IMR-90 (cell line): ENCODE measurements at regions not wholly inside any gene's neighbourhood (a gene's known extent, or its start where the extent isn't known, plus 50 kb on each side); places are given as distances from the start of the nearest gene placed in this dataset.

ENCODE experiments used
- ATAC-seq: fragments of 200-7000 bp; cut with Tn5 transposase; 2 replicates; pipeline ENCODE4 v1.9.1; 2020; ENCODE audit warnings: low read depth, mild to moderate bottlenecking, moderate library complexity
- BruUV-seq: library from RNA; stranded (reverse); fragments of 400-500 nt; replicated peaks from 2 replicates; lab custom pipeline; 2021; lab: Mats Ljungman, UMichigan
- CTCF ChIA-PET: fragments of 300-600 bp; formaldehyde crosslinking; extraction: SDS; loops from one replicate; lab custom pipeline; 2021; ENCODE audit warnings: antibody characterized with exemption; lab: Yijun Ruan, JAX
- POLR2A ChIA-PET: fragments of 300-600 bp; sonication (Branson Sonifier 250); formaldehyde crosslinking; loops from one replicate; lab custom pipeline; 2022; ENCODE audit warnings: antibody characterized with exemption; ENCODE audit not compliant: unreplicated experiment; lab: Charles Lee
- DNase-seq: peaks from one replicate; pipeline ENCODE4 v3.0.0; 2013
- H2AFZ ChIP-seq: replicated peaks from 2 replicates; pipeline ENCODE3; 2013; ENCODE audit warnings: low read length, mild to moderate bottlenecking; ENCODE audit not compliant: poor library complexity
- H2AK5ac ChIP-seq: 2 replicates; pipeline ENCODE4 v1.6.1; 2013; ENCODE audit warnings: low read depth, low read length, inconsistent platforms
- H2AK9ac ChIP-seq: replicated peaks from 2 replicates; pipeline ENCODE3; 2013; ENCODE audit warnings: mild to moderate bottlenecking, low read depth, low read length, moderate library complexity; ENCODE audit not compliant: poor library complexity
- H2BK120ac ChIP-seq: 2 replicates; pipeline ENCODE4 v1.6.1; 2013; ENCODE audit warnings: low read depth, low read length, inconsistent platforms
- H2BK15ac ChIP-seq: 3 replicates; pipeline ENCODE4 v1.6.1; 2013; ENCODE audit warnings: low read depth, low read length, inconsistent platforms
- H2BK20ac ChIP-seq: 2 replicates; pipeline ENCODE4 v1.6.1; 2013; ENCODE audit warnings: low read depth, mild to moderate bottlenecking, inconsistent platforms, low read length, moderate library complexity
- H2BK5ac ChIP-seq: 2 replicates; pipeline ENCODE4 v1.6.1; 2013; ENCODE audit warnings: mild to moderate bottlenecking, low read depth, low read length, inconsistent platforms; ENCODE audit not compliant: poor library complexity, severe bottlenecking
- H3K14ac ChIP-seq: replicated peaks from 2 replicates; pipeline ENCODE4 v1.6.1; 2013; ENCODE audit warnings: low read depth, low read length, inconsistent platforms
- H3K18ac ChIP-seq: 2 replicates; pipeline ENCODE4 v1.6.1; 2013; ENCODE audit warnings: low read depth, low read length, control low read depth
- H3K23ac ChIP-seq: 2 replicates; pipeline ENCODE4 v1.6.1; 2013; ENCODE audit warnings: low read depth, low read length, inconsistent platforms
- H3K27ac ChIP-seq: 2 replicates; pipeline ENCODE4 v1.5.1; 2013; ENCODE audit warnings: mild to moderate bottlenecking, control low read depth, low read length; ENCODE audit not compliant: insufficient read depth
- H3K27me3 ChIP-seq: 2 replicates; pipeline ENCODE4 v1.6.1; 2013; ENCODE audit warnings: low read length; ENCODE audit not compliant: control insufficient read depth, insufficient read depth
- H3K36me3 ChIP-seq: 2 replicates; pipeline ENCODE4 v1.6.1; 2013; ENCODE audit warnings: low read length, mixed read lengths; ENCODE audit not compliant: control insufficient read depth, insufficient read depth
- H3K4ac ChIP-seq: 2 replicates; pipeline ENCODE4 v1.6.1; 2013; ENCODE audit warnings: low read depth, low read length, inconsistent platforms
- H3K4me1 ChIP-seq: 2 replicates; pipeline ENCODE4 v1.6.1; 2013; ENCODE audit warnings: low read length, mixed read lengths; ENCODE audit not compliant: control insufficient read depth, insufficient read depth
- H3K4me2 ChIP-seq: 2 replicates; pipeline ENCODE4 v1.6.1; 2013; ENCODE audit warnings: low read depth, mild to moderate bottlenecking, control low read depth, low read length, moderate library complexity
- H3K4me3 ChIP-seq: 2 replicates; pipeline ENCODE4 v1.5.1; 2013; ENCODE audit warnings: low read depth, mild to moderate bottlenecking, control low read depth, low read length, moderate library complexity; ENCODE audit not compliant: insufficient read depth
- H3K56ac ChIP-seq: 2 replicates; pipeline ENCODE4 v1.6.1; 2013; ENCODE audit warnings: low read length, inconsistent platforms; ENCODE audit not compliant: insufficient read depth; ENCODE audit errors: extremely low read depth
- H3K79me1 ChIP-seq, 2 experiments: 2 replicates each; pipeline ENCODE4 v1.6.1; 2013; ENCODE audit warnings: low read length in 2 of 2, inconsistent platforms in 1 of 2, low read depth in 1 of 2
- H3K9ac ChIP-seq: 2 replicates; pipeline ENCODE4 v1.6.1; 2013; ENCODE audit warnings: low read depth, low read length, control low read depth
- H3K9me1 ChIP-seq: 2 replicates; pipeline ENCODE4 v1.6.1; 2013; ENCODE audit warnings: low read length, inconsistent platforms; ENCODE audit not compliant: insufficient read depth
- H3K9me3 ChIP-seq: 2 replicates; pipeline ENCODE4 v1.6.1; 2013; ENCODE audit warnings: low read length; ENCODE audit not compliant: control insufficient read depth, insufficient read depth
- H4K20me1 ChIP-seq: 2 replicates; pipeline ENCODE4 v1.6.1; 2013; ENCODE audit warnings: low read length, inconsistent platforms; ENCODE audit not compliant: insufficient read depth
- H4K5ac ChIP-seq: 2 replicates; pipeline ENCODE4 v1.6.1; 2013; ENCODE audit warnings: mild to moderate bottlenecking, low read depth, low read length, control low read depth
- H4K8ac ChIP-seq, 2 experiments: 2 replicates each; pipeline ENCODE4 v1.6.1; 2013; ENCODE audit warnings: low read depth in 2 of 2, low read length in 2 of 2, control low read depth in 1 of 2, inconsistent platforms in 1 of 2
- H4K91ac ChIP-seq: 2 replicates; pipeline ENCODE4 v1.6.1; 2013; ENCODE audit warnings: low read depth, low read length, inconsistent platforms; ENCODE audit not compliant: insufficient read depth
- CTCF ChIP-seq: conservative IDR thresholded peaks from 2 replicates; pipeline ENCODE4 v1.5.1; 2012; ENCODE audit warnings: mild to moderate bottlenecking, low read depth, low read length, improper control_type of control experiment
- whole genome bisulfite sequencing, 2 experiments: methylation state at CpG; one replicate each; pipeline versions ENCODE4 v1.1.5 to v1.1.7; 2013; ENCODE audit warnings: missing lambda C conversion rate in 2 of 2; ENCODE audit not compliant: insufficient read length in 1 of 2; ENCODE audit errors: extremely low coverage in 2 of 2; 5-methylcytosine and 5-hydroxymethylcytosine counted together
- dilution Hi-C: fragments of 300-500 bp; cut with HindIII; formaldehyde crosslinking; loops from one replicate; pipeline ENCODE4 v1.14.3; 2018; ENCODE audit warnings: low sequenced_read_pairs; ENCODE audit not compliant: unreplicated experiment
- in situ Hi-C: fragments of 300-500 bp; cut with MboI; formaldehyde crosslinking; loops from 3 replicates; pipeline ENCODE4 v1.14.3; 2019; ENCODE audit warnings: low sequenced_read_pairs, inconsistent platforms, mixed read lengths
- intact Hi-C: fragments of 100-400 bp; cut with micrococcal nuclease; formaldehyde crosslinking; loops from 2 replicates; pipeline ENCODE4 v1.10.0; 2022

GRCh38 chrX:125378205-125378604 lies 58.5 kb downstream of the TEX13C start:
- Histone ChIP-seq H4K8ac (no peak overlapping the region), H3K4me2 (no peak overlapping the region), H4K20me1 (no peaks in the 10 kb centered on the region), H2BK120ac (no peak overlapping the region), H3K27me3 (no peaks in the 10 kb centered on the region), H4K91ac (no peak overlapping the region), H3K36me3 (no peaks in the 10 kb centered on the region), H3K18ac (no peak overlapping the region), H3K4ac (no peak overlapping the region), H3K4me1 (no peaks in the 10 kb centered on the region), H3K79me1 (no peaks in the 10 kb centered on the region), H2AK5ac (no peak overlapping the region), H4K5ac (no peak overlapping the region), H3K9me1 (no peaks in the 10 kb centered on the region), H3K9ac (no peak overlapping the region), H2AFZ (no peak overlapping the region), H3K14ac (no peak overlapping the region), H3K56ac (no peak overlapping the region), H3K9me3 (no peaks in the 10 kb centered on the region), H2BK20ac (no peak overlapping the region), H2BK15ac (no peak overlapping the region), H2AK9ac (no peak overlapping the region), H3K4me3 (no peak overlapping the region), H3K27ac (no peak overlapping the region), H2BK5ac (no peak overlapping the region), H3K23ac (no peak overlapping the region)
- CTCF ChIA-PET, result no interaction called here
- ATAC-seq (no peak), DNase-seq (no peak)
- dilution Hi-C loops, result no loop called here
- WGBS, 2 experiments, result no CpG with 5 or more reads among the region's 4 CpGs
- no TSS peak for BruUV-seq
- TF ChIP-seq CTCF, result no peak
- intact Hi-C loops, result no loop called here
- in situ Hi-C loops, result no loop called here
- POLR2A ChIA-PET, result no interaction called here
